SJSA1 (cell line): ENCODE measurements at regions not wholly inside any gene's neighbourhood (a gene's known extent, or its start where the extent isn't known, plus 50 kb on each side); places are given as distances from the start of the nearest gene placed in this dataset.

Source experiments
- DNase-seq, 2 experiments: peaks; one replicate each; pipeline ENCODE4 v3.0.0-alpha.2; 2015 to 2020; ENCODE audit warnings: low spot score in 2 of 2, low read depth in 1 of 2
- H3K27ac ChIP-seq: fragments of 250-450 bp; sonication (Bioruptor Pico); 2 replicates; pipeline ENCODE4 v1.5.1; 2020; ENCODE audit warnings: mild to moderate bottlenecking, moderate library complexity
- H3K27me3 ChIP-seq: fragments of 250-450 bp; sonication (Bioruptor Pico); replicated peaks from 2 replicates; pipeline ENCODE4 v1.5.1; 2020; ENCODE audit warnings: mild to moderate bottlenecking, moderate library complexity
- H3K36me3 ChIP-seq: fragments of 250-450 bp; sonication (Bioruptor Pico); 2 replicates; pipeline ENCODE4 v1.5.1; 2020; ENCODE audit warnings: mild to moderate bottlenecking
- H3K4me1 ChIP-seq: fragments of 250-450 bp; sonication (Bioruptor Pico); replicated peaks from 2 replicates; pipeline ENCODE4 v1.6.1; 2021; ENCODE audit warnings: mild to moderate bottlenecking
- H3K4me3 ChIP-seq: fragments of 250-450 bp; sonication (Bioruptor Pico); 2 replicates; pipeline ENCODE4 v1.5.1; 2020; ENCODE audit warnings: mild to moderate bottlenecking
- H3K9me3 ChIP-seq: fragments of 250-450 bp; sonication (Bioruptor Pico); replicated peaks from 2 replicates; pipeline ENCODE4 v1.5.1; 2020; ENCODE audit warnings: mild to moderate bottlenecking

DNA sequence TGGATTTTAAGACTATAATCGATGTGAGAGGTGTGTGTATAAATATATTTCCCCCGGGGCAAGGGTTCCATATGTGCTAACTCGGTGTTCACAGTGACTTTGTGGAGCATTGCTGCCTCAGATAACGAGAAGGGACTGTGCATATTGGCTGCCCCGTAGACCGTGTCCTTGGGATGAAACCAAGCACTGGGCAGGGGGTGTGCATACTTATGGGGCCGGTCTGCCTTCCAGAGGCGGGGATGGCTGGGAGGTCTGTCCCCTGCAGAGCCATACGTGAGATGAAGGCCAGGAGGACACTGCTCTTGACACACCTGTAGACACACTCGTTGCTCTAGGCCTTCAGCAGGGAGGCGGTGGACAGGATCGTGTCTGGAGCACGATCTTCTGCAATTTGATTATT is 56.0 kb upstream of the ZNF354A start:
- H3K4me1 ChIP-seq, result no peaks in the 10 kb centered on the region
- H3K9me3 ChIP-seq, result peaks cover 44% of the 10 kb centered on the region
- no peak for DNase-seq
- H3K36me3 ChIP-seq, result no peaks in the 10 kb centered on the region
- no peak overlapping the region for H3K4me3 ChIP-seq
- H3K27ac ChIP-seq, result no peak overlapping the region
- no peaks in the 10 kb centered on the region for H3K27me3 ChIP-seq

DNA sequence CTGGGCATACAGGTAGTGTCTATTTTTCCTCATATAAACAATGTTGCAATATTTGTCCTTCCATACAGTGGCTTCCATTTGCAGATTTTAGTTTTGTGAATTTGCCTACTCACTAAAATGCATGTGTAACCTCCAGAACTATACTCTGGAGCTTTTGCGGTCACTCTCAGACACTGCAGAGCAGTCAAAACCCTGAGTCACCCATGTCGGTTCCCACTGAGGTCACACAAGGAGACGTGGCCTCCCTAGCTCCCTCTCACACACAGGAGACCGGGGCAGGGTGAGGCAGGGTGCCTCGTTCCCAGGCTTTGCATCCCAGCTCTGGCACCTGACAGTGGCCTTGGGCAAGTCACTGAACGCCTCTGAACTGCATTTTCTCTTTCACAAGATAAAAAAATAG is 55.5 kb upstream of the ZNF354A start:
- Histone ChIP-seq H3K4me1 (no peaks in the 10 kb centered on the region), H3K27me3 (no peaks in the 10 kb centered on the region), H3K36me3 (no peaks in the 10 kb centered on the region), H3K27ac (no peak overlapping the region), H3K9me3 (peaks cover 43% of the 10 kb centered on the region), H3K4me3 (no peak overlapping the region)
- no peak for DNase-seq

DNA sequence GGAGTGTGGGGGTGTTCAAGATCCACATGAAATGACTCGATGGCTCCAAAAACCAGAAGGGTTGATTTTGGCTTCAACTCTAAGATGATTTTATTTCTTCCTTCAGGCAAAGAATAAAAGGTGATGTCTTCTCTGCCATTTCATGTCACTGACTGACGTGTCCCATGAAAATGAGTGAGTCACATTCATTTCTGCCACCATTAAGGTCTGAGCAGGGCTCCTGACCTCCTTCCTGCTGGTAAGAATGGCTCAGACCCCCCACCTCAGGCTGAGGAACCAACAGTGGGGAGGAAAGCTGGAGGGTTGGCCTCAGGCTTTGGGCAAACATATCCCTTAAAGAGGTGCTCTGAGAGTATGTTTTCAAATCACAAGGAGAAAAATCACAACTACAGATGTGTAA is 53.9 kb upstream of the ZNF354A start:
- H3K4me3 ChIP-seq, result no peak overlapping the region
- H3K27ac ChIP-seq, result no peak overlapping the region
- H3K27me3 ChIP-seq, result no peaks in the 10 kb centered on the region
- no peaks in the 10 kb centered on the region for H3K36me3 ChIP-seq
- no peaks in the 10 kb centered on the region for H3K4me1 ChIP-seq
- DNase-seq, result no peak
- H3K9me3 ChIP-seq, result peaks cover 36% of the 10 kb centered on the region

DNA sequence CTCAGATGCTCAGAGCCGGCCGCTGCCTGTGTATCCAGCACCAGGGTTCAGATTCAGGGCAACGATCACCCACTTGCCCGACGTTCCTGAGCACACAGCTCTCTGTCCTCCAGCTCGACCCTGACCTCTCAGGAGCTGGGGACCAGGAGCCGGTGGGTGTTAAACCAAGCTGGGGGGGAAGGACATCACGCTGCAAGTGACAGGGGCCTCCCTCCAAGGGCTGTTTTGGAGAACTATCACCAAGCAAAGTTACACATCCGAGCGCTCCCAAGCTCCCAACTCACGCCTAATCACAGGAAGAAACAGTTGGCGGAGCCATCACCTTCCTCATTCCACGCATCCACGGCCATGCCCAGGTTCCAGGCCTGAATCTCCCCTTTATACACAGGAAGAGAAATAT is 51.5 kb upstream of the ZNF354A start:
- Histone ChIP-seq H3K27ac (no peak overlapping the region), H3K36me3 (no peaks in the 10 kb centered on the region), H3K27me3 (no peaks in the 10 kb centered on the region), H3K9me3 (peaks cover 33% of the 10 kb centered on the region), H3K4me3 (no peak overlapping the region), H3K4me1 (no peaks in the 10 kb centered on the region)
- no peak for DNase-seq

DNA sequence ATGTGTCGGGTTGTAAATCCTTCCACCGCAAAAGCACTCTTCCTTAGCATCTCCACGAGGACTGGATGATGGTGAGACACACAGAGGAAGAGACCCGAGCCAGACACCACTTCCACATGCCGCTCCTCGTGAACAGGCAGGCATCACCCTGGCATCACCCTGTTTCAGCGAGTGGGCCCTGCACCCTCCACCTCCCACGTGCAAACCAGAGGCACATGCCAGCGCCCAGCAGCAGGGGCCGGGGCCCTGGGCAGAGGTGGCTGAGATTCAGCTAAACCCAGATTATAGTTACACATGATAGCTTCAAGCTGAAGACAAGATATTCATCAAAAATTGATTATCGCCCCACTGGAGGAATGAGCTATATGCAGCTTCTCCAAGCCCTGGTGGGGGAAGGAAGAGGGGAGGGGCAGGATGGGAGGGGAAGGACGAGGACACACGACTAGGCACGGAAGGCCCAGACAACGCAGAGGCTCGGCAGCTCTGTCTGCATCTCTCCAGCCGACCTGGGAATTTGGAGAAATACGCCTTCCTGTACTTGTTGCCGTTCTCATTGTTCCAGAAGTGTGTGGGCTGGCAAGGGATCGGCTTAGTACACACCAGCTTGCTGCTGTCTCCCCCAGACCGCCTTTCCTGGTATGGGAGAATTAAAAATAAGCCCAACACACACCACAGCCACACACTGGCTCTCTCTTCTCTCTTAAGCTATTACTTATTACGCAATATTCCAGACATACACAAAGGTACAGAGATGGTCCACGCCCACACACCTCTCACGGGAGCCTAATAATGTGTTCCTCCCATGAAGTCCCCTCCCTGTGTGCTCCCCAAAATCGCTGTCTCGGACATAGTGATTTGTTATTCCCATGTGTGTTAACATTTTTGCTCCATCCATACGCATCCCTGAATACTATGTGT is 50.4 kb upstream of the ZNF354A start:
- H3K27me3 ChIP-seq, result no peaks in the 10 kb centered on the region
- H3K36me3 ChIP-seq, result no peaks in the 10 kb centered on the region
- DNase-seq, result no peak
- H3K4me3 ChIP-seq, result no peak overlapping the region
- peaks cover 33% of the 10 kb centered on the region for H3K9me3 ChIP-seq
- H3K4me1 ChIP-seq, result no peaks in the 10 kb centered on the region
- no peak overlapping the region for H3K27ac ChIP-seq
